ENCODE measurements at regions not wholly inside any gene's neighbourhood (a gene's known extent, or its start where the extent isn't known, plus 50 kb on each side); places are given as distances from the start of the nearest gene placed in this dataset.

- TF ChIP-seq NBN (IDR thresholded peaks at IDR 0.05) (no peak), MAX (IDR thresholded peaks at IDR 0.05; ENCODE audit: low read depth, low read length) (no peak), YY1 (IDR thresholded peaks at IDR 0.05; ENCODE audit: low read depth, low read length) (no peak), ESRRA (IDR thresholded peaks at IDR 0.05; ENCODE audit: low read length) (no peak), CTCF (IDR thresholded peaks at IDR 0.05 in 2 of 3, conservative IDR thresholded peaks at IDR 0.05 in 1 of 3; ENCODE audit: control insufficient read depth in 2 of 3, extremely low read depth in 1 of 3, insufficient read depth in 1 of 3, low read depth in 3 of 3, low read length in 3 of 3) (no peak)
Measured at GRCh38 chr12:42761086-42761485, 171.5 kb upstream of the PRICKLE1 start.

Data from GM12878 (cell line).